SK-N-SH treated with all-trans-retinoic acid at 6 μM for 48 hours (cell line): ENCODE measurements at regions not wholly inside any gene's neighbourhood (a gene's known extent, or its start where the extent isn't known, plus 50 kb on each side); places are given as distances from the start of the nearest gene placed in this dataset.

ENCODE experiments used
- ATAC-seq: fragments of 200-7000 bp; cut with Tn5 transposase; 3 replicates; pipeline ENCODE4 v1.9.1; 2020; ENCODE audit warnings: mild to moderate bottlenecking, moderate library complexity
- ARNTL ChIP-seq: fragments of 450-650 bp; formaldehyde crosslinking; IDR thresholded peaks from 2 replicates; pipeline ENCODE4 v1.5.0; 2020; ENCODE audit warnings: low read depth, mild to moderate bottlenecking, moderate library complexity, borderline replicate concordance
- BACH2 ChIP-seq: fragments of 250-450 bp; sonication (Bioruptor Pico); IDR thresholded peaks from 2 replicates; pipeline ENCODE4 v1.9.0; 2021; ENCODE audit warnings: mild to moderate bottlenecking, borderline replicate concordance
- CSDC2 ChIP-seq: fragments of 250-450 bp; sonication (Bioruptor Pico); IDR thresholded peaks from 2 replicates; pipeline ENCODE4 v1.5.0; 2020; ENCODE audit warnings: mild to moderate bottlenecking, moderate library complexity
- ESRRG ChIP-seq: fragments of 250-450 bp; sonication (Bioruptor Pico); IDR thresholded peaks from 2 replicates; pipeline ENCODE4 v1.6.1; 2021; ENCODE audit warnings: mild to moderate bottlenecking
- GLIS3 ChIP-seq: fragments of 250-450 bp; sonication (Bioruptor Pico); IDR thresholded peaks from 2 replicates; pipeline ENCODE4 v1.5.0; 2020; ENCODE audit warnings: mild to moderate bottlenecking, moderate library complexity
- ISL1 ChIP-seq: fragments of 250-450 bp; sonication (Bioruptor Pico); IDR thresholded peaks from 2 replicates; pipeline ENCODE4 v2.1.2; 2022; ENCODE audit warnings: mild to moderate bottlenecking, moderate library complexity
- OSR1 ChIP-seq: fragments of 250-450 bp; sonication (Bioruptor Pico); IDR thresholded peaks from 2 replicates; pipeline ENCODE4 v1.8.0; 2022; ENCODE audit warnings: moderate library complexity, mild to moderate bottlenecking, inconsistent platforms
- PPARA ChIP-seq: fragments of 250-450 bp; sonication (Bioruptor Pico); IDR thresholded peaks from 2 replicates; pipeline ENCODE4 v1.5.0; 2020; ENCODE audit warnings: mild to moderate bottlenecking, borderline replicate concordance
- RARB ChIP-seq: fragments of 250-450 bp; sonication (Bioruptor Pico); IDR thresholded peaks from 2 replicates; pipeline ENCODE4 v1.8.0; 2021; ENCODE audit warnings: mild to moderate bottlenecking, moderate library complexity
- SNAI2 ChIP-seq: fragments of 250-450 bp; sonication (Bioruptor Pico); IDR thresholded peaks from 2 replicates; pipeline ENCODE4 v1.5.0; 2020; ENCODE audit warnings: mild to moderate bottlenecking, moderate library complexity
- TCF4 ChIP-seq: fragments of 250-450 bp; sonication (Bioruptor Pico); IDR thresholded peaks from 2 replicates; pipeline ENCODE4 v1.8.0; 2021; ENCODE audit warnings: mild to moderate bottlenecking, moderate library complexity, borderline replicate concordance
- TOX ChIP-seq: fragments of 250-450 bp; sonication (Bioruptor Pico); IDR thresholded peaks from 2 replicates; pipeline ENCODE4 v1.8.0; 2021; ENCODE audit warnings: mild to moderate bottlenecking, moderate library complexity, borderline replicate concordance
- ZFP3 ChIP-seq: fragments of 250-450 bp; sonication (Bioruptor Pico); IDR thresholded peaks from 2 replicates; pipeline ENCODE4 v1.5.0; 2020; ENCODE audit warnings: mild to moderate bottlenecking, moderate library complexity
- ZFP30 ChIP-seq: fragments of 450-650 bp; formaldehyde crosslinking; IDR thresholded peaks from 2 replicates; pipeline ENCODE4 v1.5.0; 2022; ENCODE audit warnings: mild to moderate bottlenecking, moderate library complexity
- ZNF565 ChIP-seq: fragments of 450-650 bp; formaldehyde crosslinking; conservative IDR thresholded peaks from 2 replicates; pipeline ENCODE4 v1.5.0; 2020; ENCODE audit warnings: low read depth, mild to moderate bottlenecking, moderate library complexity
- ZNF70 ChIP-seq: fragments of 450-650 bp; formaldehyde crosslinking; IDR thresholded peaks from 2 replicates; pipeline ENCODE4 v1.5.0; 2020; ENCODE audit warnings: mild to moderate bottlenecking, moderate library complexity
- ZNF8 ChIP-seq: fragments of 450-650 bp; formaldehyde crosslinking; IDR thresholded peaks from 2 replicates; pipeline ENCODE4 v1.5.0; 2020; ENCODE audit warnings: mild to moderate bottlenecking, moderate library complexity
- TF ChIP-seq, protein P1 (sequence below): fragments of 250-450 bp; sonication (Bioruptor Pico); IDR thresholded peaks from 2 replicates; pipeline ENCODE4 v1.5.0; 2020; ENCODE audit warnings: mild to moderate bottlenecking, moderate library complexity
- TF ChIP-seq, protein P2 (sequence below): fragments of 250-450 bp; sonication (Bioruptor Pico); IDR thresholded peaks from 2 replicates; pipeline ENCODE4 v1.8.0; 2021; ENCODE audit warnings: low read depth, mild to moderate bottlenecking, moderate library complexity, borderline replicate concordance
- TF ChIP-seq, protein P3 (sequence below): fragments of 250-450 bp; sonication (Bioruptor Pico); IDR thresholded peaks from 2 replicates; pipeline ENCODE4 v1.5.1; 2021; ENCODE audit warnings: mild to moderate bottlenecking, moderate library complexity
- TF ChIP-seq, protein P4 (sequence below): fragments of 250-450 bp; sonication (Bioruptor Pico); IDR thresholded peaks from 2 replicates; pipeline ENCODE4 v1.5.1; 2020; ENCODE audit warnings: low read depth, mild to moderate bottlenecking, moderate library complexity

DNA sequence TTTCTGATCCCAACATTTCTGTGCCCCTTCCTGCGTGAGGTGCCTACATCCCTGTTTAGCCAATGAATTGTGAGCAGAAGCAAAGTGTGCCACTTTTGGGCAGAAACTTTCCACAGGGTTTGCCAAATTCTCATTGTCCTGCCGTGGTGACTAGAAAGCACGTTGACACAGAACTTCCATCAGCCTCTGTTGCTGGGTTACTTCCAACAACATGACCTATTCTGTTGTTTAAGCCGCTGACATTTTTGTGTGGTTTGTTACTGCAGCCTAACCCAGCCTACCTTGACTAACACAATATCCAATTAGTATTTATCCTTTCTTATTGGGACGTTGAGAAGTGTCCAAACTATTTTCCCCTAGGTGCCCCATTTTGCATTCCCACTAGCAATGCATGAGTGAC, 136.8 kb downstream of the URB2 start (continued):
- TF ChIP-seq, protein P1, sequence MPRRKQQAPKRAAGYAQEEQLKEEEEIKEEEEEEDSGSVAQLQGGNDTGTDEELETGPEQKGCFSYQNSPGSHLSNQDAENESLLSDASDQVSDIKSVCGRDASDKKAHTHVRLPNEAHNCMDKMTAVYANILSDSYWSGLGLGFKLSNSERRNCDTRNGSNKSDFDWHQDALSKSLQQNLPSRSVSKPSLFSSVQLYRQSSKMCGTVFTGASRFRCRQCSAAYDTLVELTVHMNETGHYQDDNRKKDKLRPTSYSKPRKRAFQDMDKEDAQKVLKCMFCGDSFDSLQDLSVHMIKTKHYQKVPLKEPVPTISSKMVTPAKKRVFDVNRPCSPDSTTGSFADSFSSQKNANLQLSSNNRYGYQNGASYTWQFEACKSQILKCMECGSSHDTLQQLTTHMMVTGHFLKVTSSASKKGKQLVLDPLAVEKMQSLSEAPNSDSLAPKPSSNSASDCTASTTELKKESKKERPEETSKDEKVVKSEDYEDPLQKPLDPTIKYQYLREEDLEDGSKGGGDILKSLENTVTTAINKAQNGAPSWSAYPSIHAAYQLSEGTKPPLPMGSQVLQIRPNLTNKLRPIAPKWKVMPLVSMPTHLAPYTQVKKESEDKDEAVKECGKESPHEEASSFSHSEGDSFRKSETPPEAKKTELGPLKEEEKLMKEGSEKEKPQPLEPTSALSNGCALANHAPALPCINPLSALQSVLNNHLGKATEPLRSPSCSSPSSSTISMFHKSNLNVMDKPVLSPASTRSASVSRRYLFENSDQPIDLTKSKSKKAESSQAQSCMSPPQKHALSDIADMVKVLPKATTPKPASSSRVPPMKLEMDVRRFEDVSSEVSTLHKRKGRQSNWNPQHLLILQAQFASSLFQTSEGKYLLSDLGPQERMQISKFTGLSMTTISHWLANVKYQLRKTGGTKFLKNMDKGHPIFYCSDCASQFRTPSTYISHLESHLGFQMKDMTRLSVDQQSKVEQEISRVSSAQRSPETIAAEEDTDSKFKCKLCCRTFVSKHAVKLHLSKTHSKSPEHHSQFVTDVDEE (CRISPR knock-in tag): no peak
- TF ChIP-seq ZNF565 (CRISPR knock-in tag): no peak

DNA sequence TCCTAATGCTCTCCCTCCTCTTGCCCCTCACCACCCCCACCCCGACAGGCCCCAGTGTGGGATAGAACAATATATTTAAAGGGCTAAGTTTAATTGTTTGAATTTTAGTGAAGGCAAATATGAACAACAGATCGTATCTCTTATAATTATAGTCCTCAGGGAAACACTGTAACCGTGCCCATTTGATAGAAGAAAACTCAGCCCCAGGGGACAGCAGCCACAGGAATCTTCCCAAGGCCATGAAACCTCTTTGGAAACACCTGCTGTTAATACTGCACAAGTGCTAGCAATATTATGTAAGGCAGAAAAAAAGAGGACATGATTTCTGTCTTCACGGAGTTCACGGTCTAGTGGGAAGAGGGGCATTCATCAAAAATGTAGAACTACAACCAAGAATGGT, 142.2 kb downstream of the URB2 start:
- no peak for TF ChIP-seq GLIS3
- TF ChIP-seq BACH2 (CRISPR knock-in tag): no peak
- TF ChIP-seq, protein P2, sequence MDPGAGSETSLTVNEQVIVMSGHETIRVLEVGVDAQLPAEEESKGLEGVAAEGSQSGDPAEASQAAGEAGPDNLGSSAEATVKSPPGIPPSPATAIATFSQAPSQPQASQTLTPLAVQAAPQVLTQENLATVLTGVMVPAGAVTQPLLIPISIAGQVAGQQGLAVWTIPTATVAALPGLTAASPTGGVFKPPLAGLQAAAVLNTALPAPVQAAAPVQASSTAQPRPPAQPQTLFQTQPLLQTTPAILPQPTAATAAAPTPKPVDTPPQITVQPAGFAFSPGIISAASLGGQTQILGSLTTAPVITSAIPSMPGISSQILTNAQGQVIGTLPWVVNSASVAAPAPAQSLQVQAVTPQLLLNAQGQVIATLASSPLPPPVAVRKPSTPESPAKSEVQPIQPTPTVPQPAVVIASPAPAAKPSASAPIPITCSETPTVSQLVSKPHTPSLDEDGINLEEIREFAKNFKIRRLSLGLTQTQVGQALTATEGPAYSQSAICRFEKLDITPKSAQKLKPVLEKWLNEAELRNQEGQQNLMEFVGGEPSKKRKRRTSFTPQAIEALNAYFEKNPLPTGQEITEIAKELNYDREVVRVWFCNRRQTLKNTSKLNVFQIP (CRISPR knock-in tag): no peak
- no peak for TF ChIP-seq RARB (CRISPR knock-in tag)
- TF ChIP-seq TOX: no peak
- TF ChIP-seq SNAI2 (CRISPR knock-in tag): no peak
- no peak for TF ChIP-seq TCF4 (CRISPR knock-in tag)
- no peak for TF ChIP-seq ZFP30 (CRISPR knock-in tag)
- TF ChIP-seq ESRRG (CRISPR knock-in tag): no peak
- TF ChIP-seq ARNTL: no peak
- TF ChIP-seq ZNF70 (CRISPR knock-in tag): no peak
- no peak for TF ChIP-seq ZNF8 (CRISPR knock-in tag)
- TF ChIP-seq, protein P1 (CRISPR knock-in tag): no peak
- TF ChIP-seq CSDC2 (CRISPR knock-in tag): no peak
- TF ChIP-seq PPARA (CRISPR knock-in tag): no peak
- TF ChIP-seq OSR1: no peak
- TF ChIP-seq, protein P3, sequence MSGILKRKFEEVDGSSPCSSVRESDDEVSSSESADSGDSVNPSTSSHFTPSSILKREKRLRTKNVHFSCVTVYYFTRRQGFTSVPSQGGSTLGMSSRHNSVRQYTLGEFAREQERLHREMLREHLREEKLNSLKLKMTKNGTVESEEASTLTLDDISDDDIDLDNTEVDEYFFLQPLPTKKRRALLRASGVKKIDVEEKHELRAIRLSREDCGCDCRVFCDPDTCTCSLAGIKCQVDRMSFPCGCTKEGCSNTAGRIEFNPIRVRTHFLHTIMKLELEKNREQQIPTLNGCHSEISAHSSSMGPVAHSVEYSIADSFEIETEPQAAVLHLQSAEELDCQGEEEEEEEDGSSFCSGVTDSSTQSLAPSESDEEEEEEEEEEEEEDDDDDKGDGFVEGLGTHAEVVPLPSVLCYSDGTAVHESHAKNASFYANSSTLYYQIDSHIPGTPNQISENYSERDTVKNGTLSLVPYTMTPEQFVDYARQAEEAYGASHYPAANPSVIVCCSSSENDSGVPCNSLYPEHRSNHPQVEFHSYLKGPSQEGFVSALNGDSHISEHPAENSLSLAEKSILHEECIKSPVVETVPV (CRISPR knock-in tag): no peak
- TF ChIP-seq, protein P4, sequence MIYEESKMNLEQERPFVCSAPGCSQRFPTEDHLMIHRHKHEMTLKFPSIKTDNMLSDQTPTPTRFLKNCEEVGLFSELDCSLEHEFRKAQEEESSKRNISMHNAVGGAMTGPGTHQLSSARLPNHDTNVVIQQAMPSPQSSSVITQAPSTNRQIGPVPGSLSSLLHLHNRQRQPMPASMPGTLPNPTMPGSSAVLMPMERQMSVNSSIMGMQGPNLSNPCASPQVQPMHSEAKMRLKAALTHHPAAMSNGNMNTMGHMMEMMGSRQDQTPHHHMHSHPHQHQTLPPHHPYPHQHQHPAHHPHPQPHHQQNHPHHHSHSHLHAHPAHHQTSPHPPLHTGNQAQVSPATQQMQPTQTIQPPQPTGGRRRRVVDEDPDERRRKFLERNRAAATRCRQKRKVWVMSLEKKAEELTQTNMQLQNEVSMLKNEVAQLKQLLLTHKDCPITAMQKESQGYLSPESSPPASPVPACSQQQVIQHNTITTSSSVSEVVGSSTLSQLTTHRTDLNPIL: no peak
- ATAC-seq: no peak

DNA sequence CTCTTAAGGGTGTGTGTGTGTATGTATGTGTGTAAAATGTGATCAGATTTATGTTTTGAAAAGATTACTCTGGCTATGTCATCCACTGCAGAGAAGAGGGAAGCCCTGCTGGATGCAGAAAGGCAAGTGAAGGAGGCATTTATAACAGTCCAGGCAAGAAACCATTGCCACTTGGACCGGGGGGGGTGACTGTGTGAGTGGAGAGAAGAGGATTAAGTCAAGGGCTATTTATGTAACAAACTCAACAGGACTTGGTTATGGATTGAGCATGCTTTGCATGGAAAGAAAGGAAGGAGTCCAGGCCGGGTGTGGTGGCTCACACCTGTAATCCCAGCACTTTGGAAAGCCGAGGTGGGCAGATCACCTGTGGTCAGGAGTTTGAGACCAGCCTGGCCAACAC, 143.0 kb downstream of the URB2 start:
- ATAC-seq: no peak
- TF ChIP-seq TOX (no peak), ISL1 (CRISPR knock-in tag) (no peak), ZFP3 (CRISPR knock-in tag) (no peak), GLIS3 (no peak), PPARA (CRISPR knock-in tag) (no peak)
